NCI-H128 (cell line): ENCODE measurements at regions not wholly inside any gene's neighbourhood (a gene's known extent, or its start where the extent isn't known, plus 50 kb on each side); places are given as distances from the start of the nearest gene placed in this dataset.

Experiments used
- DNase-seq: peaks from one replicate; lab custom pipeline; 2025; ENCODE audit not compliant: unreplicated experiment; lab: John Stamatoyannopoulos, UW

DNA sequence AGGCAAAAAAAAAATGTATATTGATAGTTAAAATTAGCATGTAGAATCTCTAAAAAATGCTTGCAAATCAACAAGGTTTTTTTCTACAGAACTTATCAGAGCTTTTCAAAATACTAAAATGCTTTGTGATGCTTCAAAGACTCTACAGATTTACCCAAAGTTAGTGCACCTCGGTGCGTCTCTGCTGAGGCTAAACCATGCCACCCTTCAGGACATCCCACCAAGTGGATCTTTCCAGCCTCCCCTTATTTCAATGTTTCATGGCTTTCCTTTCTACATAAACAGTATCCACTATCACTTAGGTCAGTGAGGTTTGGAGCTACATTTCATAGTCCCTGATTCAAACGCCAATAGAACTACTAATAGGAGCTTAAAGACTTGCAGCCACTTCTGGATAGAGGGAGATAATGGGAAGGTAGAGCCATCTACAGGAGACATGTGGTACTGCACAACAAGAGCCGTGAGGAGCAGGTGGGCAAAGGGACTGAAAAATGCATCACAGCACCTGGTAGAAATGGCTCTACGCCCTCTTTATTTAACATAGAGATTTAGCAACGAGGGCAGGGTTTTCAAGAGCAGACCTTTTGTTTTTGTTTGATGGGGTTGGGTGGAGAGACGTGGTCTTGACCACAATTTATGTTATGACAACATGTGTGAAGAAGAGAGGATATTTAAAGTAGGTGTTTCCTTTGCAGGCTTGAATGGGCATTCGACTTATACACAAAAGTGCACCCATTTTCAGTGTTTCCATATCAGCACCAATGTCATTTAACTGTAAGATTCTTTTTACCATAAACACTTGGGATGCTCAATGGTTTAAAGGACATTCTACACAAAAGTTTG is 56.1 kb upstream of the SLC35G4 start:
- DNase-seq: no peak

DNA sequence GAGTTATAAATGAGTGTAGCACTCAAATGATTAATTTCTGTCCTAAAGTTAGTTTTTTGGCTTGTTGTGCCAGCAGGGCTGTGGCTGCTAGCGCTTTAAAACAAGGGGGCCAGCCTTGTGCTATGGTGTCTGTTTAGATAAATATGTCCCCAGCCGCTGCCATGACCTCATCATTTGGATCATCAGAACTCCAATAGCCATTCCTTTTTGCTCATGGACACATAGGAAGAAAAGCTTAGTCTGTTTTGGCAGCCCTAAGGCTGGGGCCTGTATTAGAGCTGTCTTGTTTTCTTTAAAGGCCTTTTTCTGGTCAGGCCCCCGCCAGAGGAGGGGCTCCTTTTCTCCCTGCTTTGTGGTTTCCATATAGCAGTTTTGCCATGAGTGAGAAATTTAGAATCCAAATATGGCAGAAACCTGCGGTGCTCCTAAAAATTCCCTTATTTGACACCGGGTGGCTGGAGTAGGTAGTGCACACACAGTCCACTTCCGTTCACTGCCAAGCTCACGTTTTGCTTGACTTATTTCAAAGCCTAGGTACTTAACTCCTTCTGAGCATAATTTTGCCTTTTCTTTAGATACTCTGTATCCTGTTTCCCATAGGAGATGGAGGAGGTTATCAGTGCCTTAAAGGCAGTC is 60.4 kb upstream of the SLC35G4 start:
- no peak for DNase-seq

DNA sequence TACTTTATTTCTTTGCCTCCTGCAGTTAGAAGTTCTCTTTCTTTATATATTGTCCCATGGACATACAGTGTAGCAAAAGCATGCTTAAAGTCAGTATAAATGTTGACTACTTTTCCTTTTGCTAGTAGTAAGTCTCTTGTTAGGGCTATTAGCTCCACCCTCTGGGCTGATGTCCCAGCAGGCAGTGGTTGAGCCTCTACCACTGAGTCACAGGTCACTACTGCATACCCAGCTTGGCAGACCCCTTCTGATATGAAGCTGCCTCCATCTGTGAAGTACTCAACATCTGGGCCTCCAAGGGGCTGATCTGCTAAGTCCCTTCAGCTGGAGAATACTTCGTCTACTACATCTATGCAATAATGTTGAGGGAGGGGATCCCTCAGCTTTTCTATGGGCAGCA is 61.0 kb upstream of the SLC35G4 start:
- no peak for DNase-seq

DNA sequence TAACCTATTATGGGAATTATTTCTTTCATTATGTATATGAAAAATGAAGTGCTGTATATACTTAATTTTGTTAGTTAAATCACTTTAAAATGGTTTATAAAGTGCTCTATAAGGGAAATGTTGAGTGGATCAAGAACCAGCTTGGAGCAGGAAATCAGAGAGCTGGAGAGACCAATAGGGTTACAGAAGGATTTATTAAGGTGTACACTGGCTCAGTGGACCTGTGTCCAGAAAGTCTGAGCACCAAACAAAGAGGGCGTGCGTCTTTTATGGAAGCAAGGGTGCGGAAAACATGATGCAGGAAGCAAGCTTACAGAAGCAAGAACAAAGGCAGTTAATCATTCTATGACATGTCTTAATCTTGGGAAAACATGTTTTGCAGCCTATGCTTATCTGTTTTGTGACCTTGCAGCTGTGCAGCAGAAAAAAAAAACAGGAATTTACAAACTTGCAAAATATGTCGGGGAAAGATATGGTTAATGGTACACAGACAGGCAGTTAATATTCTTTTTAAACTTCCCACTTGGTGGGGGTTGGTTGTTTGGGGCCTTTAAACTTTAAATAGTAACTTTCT is 65.2 kb upstream of the SLC35G4 start:
- no peak for DNase-seq

DNA sequence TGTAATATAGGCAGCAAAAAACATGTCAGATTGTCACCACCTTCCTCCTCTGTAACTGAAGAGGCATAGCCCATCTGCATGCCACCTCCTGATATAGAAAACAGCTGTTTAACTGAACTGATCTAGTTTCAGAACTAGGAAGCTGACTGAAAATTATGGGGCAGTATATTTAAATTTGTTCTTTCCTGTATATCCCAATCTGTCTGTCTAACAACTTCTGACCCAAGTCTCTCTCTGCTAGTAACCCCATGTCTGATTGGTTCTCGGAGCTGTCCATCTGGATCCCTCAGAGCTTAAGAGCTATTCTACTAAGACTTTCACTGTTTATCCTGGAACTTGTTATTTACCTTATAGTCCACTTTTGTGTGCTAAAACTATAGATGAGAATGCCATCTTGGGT is 68.2 kb upstream of the SLC35G4 start:
- no peak for DNase-seq

DNA sequence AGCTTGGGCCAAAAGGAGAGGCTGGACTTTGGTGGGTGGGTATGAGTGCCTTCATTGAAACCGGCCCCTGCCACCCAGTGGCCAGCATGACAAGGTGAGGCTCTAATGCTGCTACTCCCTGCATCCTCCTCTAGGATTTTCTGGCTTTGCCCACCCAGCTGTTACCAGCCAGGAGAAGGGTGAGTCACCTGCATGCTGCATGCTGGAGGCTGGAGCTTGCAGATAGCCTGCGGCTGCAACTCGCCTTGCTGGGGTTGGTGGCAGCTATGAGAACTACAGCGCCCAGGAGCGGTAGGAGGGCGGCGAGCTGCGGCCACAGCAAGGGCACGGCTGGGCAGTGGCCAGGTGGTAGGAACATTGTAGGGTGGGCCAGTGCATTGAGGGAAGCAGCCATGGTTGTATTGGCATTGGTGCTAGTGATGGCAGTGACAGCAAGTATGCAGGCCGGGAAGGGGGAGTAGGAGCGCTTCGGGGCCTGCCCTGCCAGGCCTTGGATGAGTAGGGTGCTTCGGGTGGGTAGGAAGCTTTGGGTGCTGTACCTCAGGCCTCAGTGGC is 75.4 kb upstream of the SLC35G4 start:
- DNase-seq: no peak

DNA sequence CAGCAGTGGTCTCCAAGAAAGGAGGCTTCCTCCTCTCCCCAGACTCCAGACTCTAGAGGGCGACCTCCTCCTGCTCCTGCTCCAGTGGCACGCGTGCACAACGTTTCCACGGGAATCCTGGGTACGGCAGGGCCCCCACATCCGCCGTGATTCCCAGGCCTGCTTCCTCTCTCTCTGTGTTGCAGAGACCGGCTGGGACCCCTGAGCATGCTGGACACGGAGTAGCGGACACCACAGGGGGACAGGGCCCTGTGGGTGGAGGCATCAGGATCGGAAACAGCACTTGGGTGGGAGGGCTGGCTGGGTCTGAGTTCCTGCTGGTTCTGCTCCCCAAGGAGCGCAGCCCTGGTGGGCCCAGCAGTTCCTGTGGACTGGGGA is 75.9 kb upstream of the SLC35G4 start:
- DNase-seq: no peak

GRCh38 chr18:11532758-11533512 is 76.5 kb upstream of the SLC35G4 start:
- DNase-seq: no peak

GRCh38 chr18:11529081-11529480 is 80.3 kb upstream of the SLC35G4 start:
- DNase-seq: no peak

DNA sequence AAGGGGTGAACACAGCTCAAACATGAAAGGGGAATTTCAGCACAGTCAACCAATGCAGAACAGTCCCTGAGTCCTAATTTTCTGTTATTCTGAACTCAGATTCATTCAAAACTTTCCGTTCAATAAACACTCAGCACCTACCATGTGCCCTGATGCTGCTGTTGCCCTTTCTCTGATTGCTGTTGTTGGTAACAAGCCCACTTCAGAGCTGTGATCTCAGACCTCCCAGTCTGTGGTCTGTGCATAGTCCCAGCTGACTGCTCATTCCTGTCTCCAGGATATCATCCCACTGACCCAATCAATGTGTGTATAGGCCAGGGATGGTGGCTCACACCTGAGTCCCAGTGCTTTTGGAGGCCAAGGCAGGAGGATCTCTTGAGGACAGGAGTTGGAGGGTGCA is 82.7 kb upstream of the SLC35G4 start:
- no peak for DNase-seq

- no peak for DNase-seq
Measured at GRCh38 chr18:11523804-11524203, 85.6 kb upstream of the SLC35G4 start.

DNA sequence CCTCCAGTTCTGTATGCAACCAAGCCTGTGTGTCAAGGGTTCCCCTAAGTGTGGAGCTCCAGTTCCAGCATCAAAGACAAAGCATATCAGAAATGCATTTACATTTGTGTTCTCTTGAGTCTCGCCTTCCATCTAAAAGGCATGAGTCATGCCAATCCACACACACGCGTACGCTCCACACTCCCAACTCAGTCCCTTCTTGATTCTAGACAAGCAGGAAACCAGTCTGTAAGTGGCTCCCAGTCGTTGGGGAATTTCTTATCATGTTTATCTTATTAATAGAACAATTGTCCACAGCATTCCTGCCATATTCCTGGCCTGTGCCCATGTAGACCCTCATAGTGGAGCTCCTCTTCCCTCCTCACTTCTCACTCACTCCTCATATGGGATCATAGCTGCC is 86.4 kb upstream of the SLC35G4 start:
- no peak for DNase-seq

DNA sequence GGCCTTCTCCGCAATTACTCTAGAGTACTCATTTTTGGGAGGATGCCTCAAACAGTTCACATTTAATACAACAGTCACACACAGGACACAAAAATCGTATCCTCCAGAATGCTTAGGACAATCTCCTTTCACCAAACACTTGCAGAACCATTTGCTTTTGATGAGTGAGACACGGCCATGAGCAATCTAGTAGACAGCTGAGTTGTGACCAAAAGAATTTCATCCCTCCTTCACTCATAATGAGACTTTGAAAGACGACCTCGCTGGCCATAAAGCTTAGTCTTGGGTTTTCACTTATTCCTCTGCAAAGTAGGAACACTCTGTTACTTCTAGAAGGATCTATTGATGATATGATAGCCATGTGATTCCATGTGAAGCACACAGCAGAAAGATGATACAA is 87.5 kb upstream of the SLC35G4 start:
- no peak for DNase-seq

GRCh38 chr18:11520536-11520935 is 88.9 kb upstream of the SLC35G4 start:
- DNase-seq: no peak

DNA sequence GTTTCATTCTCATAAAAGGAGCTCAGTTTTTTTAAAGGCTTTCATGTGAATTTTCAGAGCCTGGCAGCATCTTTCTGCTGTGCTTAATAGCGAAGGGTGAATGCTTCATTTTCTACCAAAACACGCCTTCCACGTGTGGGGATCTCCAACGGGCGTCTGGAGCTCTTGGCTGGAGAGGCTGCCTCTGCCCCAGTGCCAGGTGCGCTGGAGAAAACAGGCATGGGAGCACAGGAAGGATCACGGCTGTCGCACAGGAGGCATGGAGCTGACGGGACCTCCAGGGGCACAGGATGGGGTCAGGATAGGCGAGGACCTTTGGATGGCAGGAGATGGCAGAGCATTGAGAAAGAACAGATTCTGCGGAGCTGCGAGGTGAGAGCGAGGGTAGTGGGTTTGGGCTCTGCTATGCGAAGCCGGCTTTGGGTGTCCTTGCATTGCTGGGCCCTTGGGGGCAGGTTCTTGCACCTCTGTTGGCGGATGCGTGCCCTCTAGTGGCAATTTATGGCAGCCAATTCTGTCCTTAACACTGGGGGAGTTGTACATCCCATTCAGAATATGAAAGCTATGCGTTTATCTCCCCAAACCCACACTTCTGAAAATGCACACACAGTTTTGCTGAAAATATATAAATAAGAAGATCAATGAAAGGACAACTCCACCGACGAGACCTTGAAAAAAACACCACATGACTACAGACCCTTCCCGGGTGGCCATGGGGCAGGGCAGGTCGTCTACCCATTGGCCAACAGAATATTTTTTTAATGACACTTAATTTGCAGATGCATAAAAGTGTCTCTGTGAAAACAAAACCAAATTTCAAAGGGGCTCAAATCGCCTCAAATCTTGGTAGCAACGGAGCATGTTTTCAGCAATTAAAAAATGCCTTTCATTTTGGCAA is 90.4 kb upstream of the SLC35G4 start:
- DNase-seq: no peak

DNA sequence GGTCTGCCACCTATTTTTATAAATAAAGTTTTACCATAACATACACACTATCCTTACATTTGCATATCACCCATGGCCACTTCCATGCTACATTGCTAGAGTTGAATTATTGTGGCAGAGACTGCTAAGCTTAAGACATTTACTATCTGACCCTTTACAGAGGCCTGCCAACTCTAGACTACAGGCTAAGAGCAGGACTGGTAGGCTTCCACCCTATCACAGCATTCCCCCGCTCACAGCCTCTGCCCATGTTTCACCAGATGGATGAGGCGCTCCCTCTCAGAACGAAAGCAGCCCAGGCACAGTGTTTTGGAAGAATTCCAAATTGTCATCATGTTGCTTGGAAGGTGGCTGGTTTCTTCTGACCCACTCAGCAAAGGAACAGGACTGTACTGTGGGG is 91.7 kb upstream of the SLC35G4 start:
- DNase-seq: no peak

GRCh38 chr18:11516751-11517503 is 92.5 kb upstream of the SLC35G4 start:
- no peak for DNase-seq

DNA sequence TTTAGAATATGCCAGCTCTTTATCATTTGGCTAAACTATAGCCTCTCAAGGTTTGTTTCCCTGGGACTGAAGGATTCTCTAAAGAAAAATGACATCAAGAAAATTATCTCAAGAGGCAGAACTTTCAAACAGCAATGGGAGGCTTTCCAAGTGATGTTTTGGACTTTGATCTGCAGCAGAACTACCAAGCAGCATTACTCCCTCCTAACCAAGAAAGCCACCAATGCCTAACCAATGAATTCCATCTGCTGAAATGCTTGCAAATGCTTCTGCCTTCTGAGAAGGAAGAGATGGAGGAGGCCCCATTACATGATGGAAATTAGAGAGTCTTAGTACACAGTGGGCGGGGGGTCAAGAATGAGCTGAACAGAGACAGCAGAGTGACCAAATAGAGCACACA is 95.1 kb upstream of the SLC35G4 start:
- no peak for DNase-seq

DNA sequence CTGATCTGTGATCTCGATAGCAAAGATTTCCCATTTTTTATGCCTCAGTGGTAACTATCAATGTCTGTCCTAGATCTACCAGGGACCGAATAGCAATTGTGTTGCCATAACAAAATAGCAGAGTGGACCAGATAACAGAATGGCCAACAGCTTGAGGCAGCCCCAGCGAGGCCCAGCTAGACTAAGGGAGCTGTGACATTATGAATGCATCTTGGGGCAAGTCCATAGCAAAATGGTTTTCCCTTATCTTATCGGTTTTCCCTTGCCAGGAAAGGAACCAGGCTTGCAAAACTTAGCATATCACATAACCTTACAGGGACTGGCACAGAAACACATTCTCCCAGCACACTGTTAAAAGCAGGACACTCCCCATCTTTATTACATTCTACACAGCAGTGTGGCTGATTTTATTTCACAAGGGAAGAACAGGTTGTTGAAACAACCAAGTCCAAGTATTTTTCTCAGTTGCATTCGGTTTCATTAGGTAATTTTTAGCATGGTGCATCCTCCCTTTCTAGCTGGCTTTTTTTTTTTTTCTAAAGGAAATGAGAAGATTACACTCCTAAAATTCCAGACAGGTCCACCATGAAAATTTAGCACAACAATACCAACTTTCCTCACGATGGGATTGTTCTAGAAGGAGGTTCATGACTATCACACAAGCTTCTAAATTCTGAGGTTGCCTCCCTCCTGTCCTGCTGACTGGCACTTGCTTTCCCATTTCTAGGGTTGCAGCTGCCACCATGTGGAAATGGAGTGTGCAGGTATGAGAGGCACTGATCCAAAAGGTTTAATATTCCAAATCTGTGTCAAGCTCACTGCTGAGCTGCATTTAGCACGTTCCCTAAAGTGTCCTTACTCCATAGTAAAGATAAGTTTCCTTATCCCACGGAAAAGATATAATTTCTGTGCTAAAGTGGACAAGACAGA is 97.0 kb upstream of the SLC35G4 start:
- no peak for DNase-seq
